Small intestine (tissue), 7 donors: ENCODE measurements at regions not wholly inside any gene's neighbourhood (a gene's known extent, or its start where the extent isn't known, plus 50 kb on each side); places are given as distances from the start of the nearest gene placed in this dataset.

ENCODE experiments used
- DNase-seq, 2 donors: peaks; one replicate each; pipeline versions ENCODE4 v3.0.0 to v3.0.0-alpha.2; 2013
- FAIRE-seq: peaks from 2 replicates; lab custom pipeline; 2012; peaks lifted over from hg19 to GRCh38; lab: Jason Lieb, UNC
- H3K27ac ChIP-seq, 3 donors: one replicate each; pipeline ENCODE4 v1.5.1; 2013; ENCODE audit warnings: low read length in 2 of 3, mild to moderate bottlenecking in 2 of 3, control low read depth in 1 of 3, inconsistent platforms in 1 of 3, low read depth in 1 of 3, moderate library complexity in 1 of 3
- H3K27me3 ChIP-seq, 3 donors: one replicate each; pipeline ENCODE4 v1.6.1; 2013; ENCODE audit warnings: low read length in 3 of 3, inconsistent platforms in 1 of 3; ENCODE audit not compliant: control insufficient read depth in 3 of 3, insufficient read depth in 3 of 3
- H3K36me3 ChIP-seq, 3 donors: one replicate each; pipeline ENCODE4 v1.6.1; 2013; ENCODE audit warnings: low read length in 3 of 3, inconsistent platforms in 1 of 3, low read depth in 1 of 3, mild to moderate bottlenecking in 1 of 3, moderate library complexity in 1 of 3; ENCODE audit not compliant: control insufficient read depth in 3 of 3, insufficient read depth in 2 of 3
- H3K4me1 ChIP-seq, 3 donors: one replicate each; pipeline ENCODE4 v1.6.1; 2013; ENCODE audit warnings: low read length in 2 of 3, inconsistent platforms in 1 of 3, low read depth in 1 of 3, mild to moderate bottlenecking in 1 of 3, moderate library complexity in 1 of 3; ENCODE audit not compliant: control insufficient read depth in 3 of 3, insufficient read depth in 2 of 3
- H3K4me3 ChIP-seq, 3 donors: one replicate each; pipeline ENCODE4 v1.5.1; 2013; ENCODE audit warnings: low read length in 3 of 3, control low read depth in 1 of 3, inconsistent platforms in 1 of 3, low read depth in 1 of 3, mild to moderate bottlenecking in 1 of 3, moderate library complexity in 1 of 3
- H3K9me3 ChIP-seq, 2 donors: one replicate each; pipeline ENCODE4 v1.6.1; 2013; ENCODE audit warnings: low read depth in 1 of 2, low read length in 1 of 2; ENCODE audit not compliant: control insufficient read depth in 2 of 2, insufficient read depth in 1 of 2
- WGBS, 3 donors: extraction: QIAGEN DNeasy Blood & Tissue Kit; methylation state at CpG; one replicate each; pipeline ENCODE4 v1.1.7; 2013; 5-methylcytosine and 5-hydroxymethylcytosine counted together
- donor health status: healthy with polysubstance abuse.
- donor health status: control.
- donor health status: control.
- donor health status: Bipolar disorder and iron deficiency.
- donor health status: healthy.

- peak overlapping the region in 2 of 3 donors; percentile 36 to 66 for H3K27ac ChIP-seq
Measured at GRCh38 chr9:108142504-108143201, 653.1 kb upstream of the KLF4 start.

GRCh38 chr9:108142142-108142503 lies 652.6 kb upstream of the KLF4 start:
- H3K27ac ChIP-seq, result peak overlapping the region in 1 of 3 donors; percentile 66
- no peak for FAIRE-seq

More at GRCh38 chr9:108142504-108143201, 653.1 kb upstream of the KLF4 start:
- H3K9me3 ChIP-seq, result peaks cover 0 to 4% of the 10 kb centered on the region in 2 donors
- 5 to 21% (median 14%) methylated on average over 10 of the region's 10 CpGs for WGBS, 3 donors
- H3K4me1 ChIP-seq, result peaks cover 0 to 10% (median 2%) of the 10 kb centered on the region in 3 donors
- DNase-seq (peak; percentile 73 to 75), FAIRE-seq (no peak)
- H3K27me3 ChIP-seq, result no peaks in the 10 kb centered on the region
- no peaks in the 10 kb centered on the region for H3K36me3 ChIP-seq
- no peak overlapping the region for H3K4me3 ChIP-seq

GRCh38 chr9:108139900-108140299 lies 650.3 kb upstream of the KLF4 start:
- H3K4me1 ChIP-seq, result peaks cover 0 to 10% (median 2%) of the 10 kb centered on the region in 3 donors
- no peaks in the 10 kb centered on the region for H3K9me3 ChIP-seq
- H3K27me3 ChIP-seq, result no peaks in the 10 kb centered on the region
- H3K36me3 ChIP-seq, result no peaks in the 10 kb centered on the region
- H3K4me3 ChIP-seq, result no peak overlapping the region
- WGBS, 3 donors, result 81 to 86% (median 83%) methylated on average over 2 of the region's 2 CpGs
- no peak for DNase-seq
- no peak for FAIRE-seq
- H3K27ac ChIP-seq, result no peak overlapping the region

More at GRCh38 chr9:108142142-108142503, 652.6 kb upstream of the KLF4 start:
- Histone ChIP-seq H3K27me3 (no peaks in the 10 kb centered on the region), H3K4me3 (no peak overlapping the region), H3K4me1 (peaks cover 0 to 10% (median 2%) of the 10 kb centered on the region in 3 donors), H3K9me3 (peaks cover 0 to 4% of the 10 kb centered on the region in 2 donors), H3K36me3 (no peaks in the 10 kb centered on the region)
- DNase-seq, result no peak
- WGBS, 3 donors, result 18 to 51% (median 50%) methylated on average over 2 of the region's 2 CpGs

GRCh38 chr9:108138516-108138915 lies 648.9 kb upstream of the KLF4 start:
- WGBS, 3 donors, result 62 to 70% (median 67%) methylated on average over 2 of the region's 2 CpGs
- Histone ChIP-seq H3K4me1 (peaks cover 0 to 10% (median 2%) of the 10 kb centered on the region in 3 donors), H3K4me3 (no peak overlapping the region), H3K9me3 (no peaks in the 10 kb centered on the region), H3K27me3 (no peaks in the 10 kb centered on the region), H3K36me3 (no peaks in the 10 kb centered on the region), H3K27ac (no peak overlapping the region)
- DNase-seq, result no peak
- no peak for FAIRE-seq

- no peak for DNase-seq
- Histone ChIP-seq H3K4me1 (no peaks in the 10 kb centered on the region), H3K27me3 (no peaks in the 10 kb centered on the region), H3K9me3 (no peaks in the 10 kb centered on the region), H3K36me3 (no peaks in the 10 kb centered on the region), H3K4me3 (no peak overlapping the region), H3K27ac (no peak overlapping the region)
- no peak for FAIRE-seq
- WGBS, 3 donors, result 76 to 97% (median 89%) methylated on average over 1 of the region's 1 CpG
Measured at GRCh38 chr9:108136656-108137055, 647.1 kb upstream of the KLF4 start.

GRCh38 chr9:108134486-108135128 lies 645.0 kb upstream of the KLF4 start:
- no peak overlapping the region for H3K4me3 ChIP-seq
- H3K27me3 ChIP-seq, result no peaks in the 10 kb centered on the region
- FAIRE-seq (no peak), DNase-seq (peak in 1 of 2 donors; percentile 29)
- no peaks in the 10 kb centered on the region for H3K9me3 ChIP-seq
- no peak overlapping the region for H3K27ac ChIP-seq
- WGBS, 3 donors, result 63 to 76% (median 67%) methylated on average over 4 of the region's 4 CpGs
- no peaks in the 10 kb centered on the region for H3K4me1 ChIP-seq
- H3K36me3 ChIP-seq, result no peaks in the 10 kb centered on the region

- no peaks in the 10 kb centered on the region for H3K36me3 ChIP-seq
- no peaks in the 10 kb centered on the region for H3K9me3 ChIP-seq
- no peaks in the 10 kb centered on the region for H3K27me3 ChIP-seq
- 75 to 80% (median 79%) methylated on average over 3 of the region's 3 CpGs for WGBS, 3 donors
- FAIRE-seq, result no peak
- H3K4me3 ChIP-seq, result no peak overlapping the region
- H3K4me1 ChIP-seq, result no peaks in the 10 kb centered on the region
- no peak for DNase-seq
- H3K27ac ChIP-seq, result no peak overlapping the region
Measured at GRCh38 chr9:108133680-108134079, 644.1 kb upstream of the KLF4 start.

- H3K4me1 ChIP-seq, result no peaks in the 10 kb centered on the region
- no peak for DNase-seq
- no peak for FAIRE-seq
Measured at GRCh38 chr9:108133101-108133500, 643.5 kb upstream of the KLF4 start.

More at GRCh38 chr9:108133101-108133500, 643.5 kb upstream of the KLF4 start:
- no peaks in the 10 kb centered on the region for H3K9me3 ChIP-seq
- no peaks in the 10 kb centered on the region for H3K36me3 ChIP-seq
- no peaks in the 10 kb centered on the region for H3K27me3 ChIP-seq
- no peak overlapping the region for H3K4me3 ChIP-seq
- H3K27ac ChIP-seq, result no peak overlapping the region
